ENCODE measurements at regions not wholly inside any gene's neighbourhood (a gene's known extent, or its start where the extent isn't known, plus 50 kb on each side); places are given as distances from the start of the nearest gene placed in this dataset.

DNA sequence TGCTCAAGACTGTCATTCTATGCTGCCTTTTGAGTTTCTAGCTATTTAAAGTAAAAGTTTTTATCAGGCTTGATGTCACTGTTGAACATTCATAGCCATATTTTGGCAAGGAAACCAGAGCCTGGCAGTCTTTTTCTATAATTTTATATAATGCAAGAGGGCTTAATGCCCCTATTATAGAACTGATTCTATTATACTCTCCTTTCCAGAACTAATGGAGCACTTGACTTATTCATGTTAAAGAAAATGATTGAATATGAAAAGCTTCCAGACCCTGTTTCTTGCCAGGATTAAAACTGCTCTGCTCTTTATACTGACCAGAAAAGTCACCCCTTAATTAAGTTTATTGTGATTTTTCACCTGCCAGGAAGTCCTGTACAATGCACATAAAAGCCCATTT lies 337.6 kb upstream of the CHRM2 start:
- ATAC-seq (ENCODE audit: low FRiP score), result no peak
- Histone ChIP-seq H3K27ac (ENCODE audit: low read depth in 1 of 2, low read length in 2 of 2) (no peak overlapping the region), H3K4me1 (ENCODE audit: control insufficient read depth in 1 of 2, insufficient read depth in 2 of 2, low read length in 2 of 2) (no peaks in the 10 kb centered on the region), H3K4me3 (ENCODE audit: low read length in 2 of 2) (no peak overlapping the region), H3K36me3 (ENCODE audit: control insufficient read depth in 1 of 2, insufficient read depth in 2 of 2, low read length in 1 of 2) (no peaks in the 10 kb centered on the region), H3K27me3 (ENCODE audit: control insufficient read depth in 1 of 2, insufficient read depth in 2 of 2, low read length in 1 of 2) (no peaks in the 10 kb centered on the region), H3K9me3 (ENCODE audit: control insufficient read depth, low read length) (no peaks in the 10 kb centered on the region)
- no peak for DNase-seq
- intact Hi-C loops (cut with DNase I), result no loop called here

DNA sequence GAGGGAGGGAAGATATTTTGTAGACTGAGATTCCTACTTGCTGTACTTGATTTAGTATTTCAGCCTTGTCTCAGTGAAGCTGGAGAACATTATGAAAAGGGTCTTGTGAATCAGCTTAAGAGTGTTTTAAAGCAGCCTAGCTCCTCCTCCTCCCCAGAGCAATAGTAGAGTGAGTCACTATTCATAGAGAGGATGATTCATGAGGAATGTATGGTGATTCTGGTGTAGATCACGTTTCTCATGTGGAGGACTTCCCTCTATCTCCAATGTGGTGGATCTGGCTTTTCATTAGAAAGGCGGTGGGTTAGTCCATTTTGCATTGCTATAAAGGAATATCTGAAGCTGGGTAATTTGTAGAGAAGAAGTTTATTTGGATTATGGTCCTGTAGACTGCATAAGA lies 340.1 kb upstream of the CHRM2 start:
- H3K27me3 ChIP-seq (ENCODE audit: control insufficient read depth in 1 of 2, insufficient read depth in 2 of 2, low read length in 1 of 2), result no peaks in the 10 kb centered on the region
- no peak for DNase-seq
- no peaks in the 10 kb centered on the region for H3K4me1 ChIP-seq (ENCODE audit: control insufficient read depth in 1 of 2, insufficient read depth in 2 of 2, low read length in 2 of 2)
- WGBS, 2 donors, result 40 to 51% methylated on average over 2 of the region's 2 CpGs
- no peaks in the 10 kb centered on the region for H3K9me3 ChIP-seq (ENCODE audit: control insufficient read depth, low read length)
- no peaks in the 10 kb centered on the region for H3K36me3 ChIP-seq (ENCODE audit: control insufficient read depth in 1 of 2, insufficient read depth in 2 of 2, low read length in 1 of 2)
- intact Hi-C loops (cut with DNase I), result no loop called here
- no peak overlapping the region for H3K27ac ChIP-seq (ENCODE audit: low read depth in 1 of 2, low read length in 2 of 2)
- H3K4me3 ChIP-seq (ENCODE audit: low read length in 2 of 2), result no peak overlapping the region
- ATAC-seq (ENCODE audit: low FRiP score), result no peak

DNA sequence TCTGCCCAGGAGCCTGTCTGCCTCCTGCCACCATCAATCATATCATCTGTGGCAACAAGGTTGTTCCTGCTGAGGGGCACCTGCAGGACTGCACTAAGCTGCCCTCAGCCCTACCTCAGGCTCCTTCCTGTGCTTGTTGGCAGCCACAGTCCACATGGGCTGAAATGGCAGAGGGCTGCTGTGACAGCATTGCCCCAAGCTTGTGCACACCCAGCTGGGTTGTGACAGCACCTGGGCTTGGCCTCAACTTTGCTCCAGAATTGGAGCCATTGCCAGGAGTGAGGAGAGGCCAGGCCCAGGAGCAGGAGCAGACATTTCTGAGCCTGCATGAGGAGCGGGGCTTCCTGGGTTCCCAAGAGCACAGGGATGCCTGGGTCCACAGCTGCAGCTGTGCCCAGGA lies 340.9 kb upstream of the CHRM2 start:
- WGBS, 2 donors, result 84 to 92% methylated on average over 1 of the region's 1 CpG
- no peak for ATAC-seq (ENCODE audit: low FRiP score)
- Histone ChIP-seq H3K36me3 (ENCODE audit: control insufficient read depth in 1 of 2, insufficient read depth in 2 of 2, low read length in 1 of 2) (no peaks in the 10 kb centered on the region), H3K27me3 (ENCODE audit: control insufficient read depth in 1 of 2, insufficient read depth in 2 of 2, low read length in 1 of 2) (no peaks in the 10 kb centered on the region), H3K27ac (ENCODE audit: low read depth in 1 of 2, low read length in 2 of 2) (no peak overlapping the region), H3K4me1 (ENCODE audit: control insufficient read depth in 1 of 2, insufficient read depth in 2 of 2, low read length in 2 of 2) (no peaks in the 10 kb centered on the region), H3K4me3 (ENCODE audit: low read length in 2 of 2) (no peak overlapping the region), H3K9me3 (ENCODE audit: control insufficient read depth, low read length) (no peaks in the 10 kb centered on the region)
- no peak for DNase-seq
- intact Hi-C loops (cut with DNase I), result no loop called here

DNA sequence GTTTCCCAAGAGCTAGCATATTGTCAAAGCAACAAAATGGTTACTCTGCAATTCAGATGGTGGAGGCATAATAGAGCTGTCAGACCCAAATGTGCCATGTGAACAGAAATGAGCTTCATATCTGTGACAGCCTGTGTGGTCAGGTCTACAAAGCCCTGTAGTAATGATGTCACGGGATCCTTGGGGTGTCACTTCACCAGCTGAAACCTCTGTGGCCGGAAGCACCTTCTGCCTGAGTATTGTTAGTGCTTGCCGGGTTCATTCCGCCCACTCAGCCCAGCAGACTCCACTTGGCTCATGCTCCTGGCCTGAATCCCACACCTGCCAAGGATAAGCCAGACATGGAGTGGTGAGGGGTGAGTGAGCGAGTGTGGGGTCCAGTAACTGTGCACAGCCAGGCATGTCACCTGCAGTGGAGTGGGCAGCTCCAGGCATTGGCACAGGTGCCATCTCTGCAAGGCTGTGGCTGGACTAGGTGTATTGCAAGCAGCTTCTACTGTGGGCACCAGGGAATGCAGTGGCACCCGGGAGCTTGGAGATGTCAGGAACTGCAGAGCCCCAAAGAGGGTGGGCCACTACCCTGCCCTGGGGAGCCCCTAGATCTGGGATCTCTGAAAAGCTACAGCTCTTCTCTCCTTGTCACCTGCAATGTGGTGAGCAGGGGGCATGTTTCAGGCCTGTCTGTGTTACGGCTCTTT lies 341.9 kb upstream of the CHRM2 start:
- Histone ChIP-seq H3K27me3 (ENCODE audit: control insufficient read depth in 1 of 2, insufficient read depth in 2 of 2, low read length in 1 of 2) (no peaks in the 10 kb centered on the region), H3K27ac (ENCODE audit: low read depth in 1 of 2, low read length in 2 of 2) (no peak overlapping the region), H3K4me3 (ENCODE audit: low read length in 2 of 2) (no peak overlapping the region), H3K4me1 (ENCODE audit: control insufficient read depth in 1 of 2, insufficient read depth in 2 of 2, low read length in 2 of 2) (no peaks in the 10 kb centered on the region), H3K9me3 (ENCODE audit: control insufficient read depth, low read length) (no peaks in the 10 kb centered on the region), H3K36me3 (ENCODE audit: control insufficient read depth in 1 of 2, insufficient read depth in 2 of 2, low read length in 1 of 2) (no peaks in the 10 kb centered on the region)
- DNase-seq (peak in 1 of 2 donors; percentile 34), ATAC-seq (ENCODE audit: low FRiP score) (no peak)
- intact Hi-C loops (cut with DNase I), result no loop called here
- WGBS, 2 donors, result 80 to 85% methylated on average over 7 of the region's 7 CpGs

DNA sequence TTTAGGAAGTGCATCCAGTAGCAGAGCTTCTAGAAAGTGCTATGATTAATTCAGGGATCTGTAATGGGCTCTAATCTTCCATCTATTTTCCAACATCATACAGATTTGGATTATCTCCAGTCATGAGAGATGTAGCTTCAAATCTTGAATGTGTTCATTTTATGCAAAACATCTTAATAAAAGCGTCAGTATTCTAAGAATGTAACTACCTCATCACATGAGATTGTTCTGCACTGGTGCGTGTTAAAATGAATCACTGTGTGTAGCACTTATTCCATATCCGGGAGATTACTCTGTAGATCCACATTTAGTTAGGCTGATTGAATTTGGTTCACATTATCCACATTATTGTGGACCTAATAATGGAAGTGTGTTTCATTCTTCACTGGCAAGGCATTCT lies 344.9 kb upstream of the CHRM2 start:
- no peak overlapping the region for H3K4me3 ChIP-seq (ENCODE audit: low read length in 2 of 2)
- H3K9me3 ChIP-seq (ENCODE audit: control insufficient read depth, low read length), result no peaks in the 10 kb centered on the region
- no peaks in the 10 kb centered on the region for H3K36me3 ChIP-seq (ENCODE audit: control insufficient read depth in 1 of 2, insufficient read depth in 2 of 2, low read length in 1 of 2)
- WGBS, 2 donors, result 57 to 58% methylated on average over 3 of the region's 3 CpGs
- ATAC-seq (ENCODE audit: low FRiP score) (no peak), DNase-seq (no peak)
- H3K27me3 ChIP-seq (ENCODE audit: control insufficient read depth in 1 of 2, insufficient read depth in 2 of 2, low read length in 1 of 2), result no peaks in the 10 kb centered on the region
- H3K4me1 ChIP-seq (ENCODE audit: control insufficient read depth in 1 of 2, insufficient read depth in 2 of 2, low read length in 2 of 2), result no peaks in the 10 kb centered on the region
- intact Hi-C loops (cut with DNase I), result no loop called here
- no peak overlapping the region for H3K27ac ChIP-seq (ENCODE audit: low read depth in 1 of 2, low read length in 2 of 2)

DNA sequence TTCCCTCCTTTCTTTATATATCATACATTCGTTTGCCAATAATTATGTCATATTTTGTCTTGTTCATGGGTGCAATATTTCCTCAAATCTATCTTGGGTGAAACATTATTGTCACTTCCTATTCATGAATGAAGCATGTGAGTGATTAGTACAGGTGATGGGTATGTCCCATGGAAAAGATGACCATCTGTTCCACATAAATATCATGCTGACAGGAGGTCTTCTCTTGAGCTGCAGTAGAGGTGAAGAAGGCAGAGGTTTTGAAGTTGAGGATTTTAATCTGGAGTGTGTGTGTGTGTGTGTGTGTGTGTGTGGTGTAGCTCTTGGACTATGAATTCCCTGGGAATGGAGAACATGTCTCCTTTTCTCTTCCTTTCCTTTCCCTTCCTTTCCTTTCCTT lies 350.5 kb upstream of the CHRM2 start:
- DNase-seq (no peak), ATAC-seq (ENCODE audit: low FRiP score) (no peak)
- intact Hi-C loops (cut with DNase I), result no loop called here
- Histone ChIP-seq H3K27me3 (ENCODE audit: control insufficient read depth in 1 of 2, insufficient read depth in 2 of 2, low read length in 1 of 2) (no peaks in the 10 kb centered on the region), H3K4me1 (ENCODE audit: control insufficient read depth in 1 of 2, insufficient read depth in 2 of 2, low read length in 2 of 2) (no peaks in the 10 kb centered on the region), H3K9me3 (ENCODE audit: control insufficient read depth, low read length) (no peaks in the 10 kb centered on the region), H3K36me3 (ENCODE audit: control insufficient read depth in 1 of 2, insufficient read depth in 2 of 2, low read length in 1 of 2) (no peaks in the 10 kb centered on the region), H3K4me3 (ENCODE audit: low read length in 2 of 2) (no peak overlapping the region), H3K27ac (ENCODE audit: low read depth in 1 of 2, low read length in 2 of 2) (no peak overlapping the region)
- 60 to 64% methylated on average over 1 of the region's 1 CpG for WGBS, 2 donors

DNA sequence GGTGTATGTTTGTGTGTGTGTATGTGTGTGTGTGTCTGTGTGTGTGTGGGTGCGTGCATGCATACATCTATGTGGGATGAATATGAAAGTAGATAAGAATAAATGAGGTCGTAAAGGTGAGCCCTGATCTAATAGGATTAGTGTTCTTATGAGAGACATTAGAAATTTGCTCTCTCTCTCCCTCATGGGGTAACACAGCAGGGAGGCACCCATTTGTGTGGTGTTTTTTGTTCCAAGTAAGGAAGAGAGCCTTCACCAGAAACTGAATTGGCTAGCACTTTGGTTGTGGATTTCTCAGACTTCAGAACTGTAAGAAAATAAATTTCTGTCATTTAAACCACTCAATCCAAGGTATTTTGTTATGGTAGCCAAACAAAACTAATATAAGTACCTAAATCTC lies 353.7 kb upstream of the CHRM2 start:
- no peaks in the 10 kb centered on the region for H3K9me3 ChIP-seq (ENCODE audit: control insufficient read depth, low read length)
- no peak overlapping the region for H3K4me3 ChIP-seq (ENCODE audit: low read length in 2 of 2)
- no peaks in the 10 kb centered on the region for H3K27me3 ChIP-seq (ENCODE audit: control insufficient read depth in 1 of 2, insufficient read depth in 2 of 2, low read length in 1 of 2)
- DNase-seq (no peak), ATAC-seq (ENCODE audit: low FRiP score) (no peak)
- intact Hi-C loops (cut with DNase I), result no loop called here
- WGBS, 2 donors, result 79 to 87% methylated on average over 2 of the region's 2 CpGs
- H3K27ac ChIP-seq (ENCODE audit: low read depth in 1 of 2, low read length in 2 of 2), result no peak overlapping the region
- no peaks in the 10 kb centered on the region for H3K4me1 ChIP-seq (ENCODE audit: control insufficient read depth in 1 of 2, insufficient read depth in 2 of 2, low read length in 2 of 2)
- no peaks in the 10 kb centered on the region for H3K36me3 ChIP-seq (ENCODE audit: control insufficient read depth in 1 of 2, insufficient read depth in 2 of 2, low read length in 1 of 2)

DNA sequence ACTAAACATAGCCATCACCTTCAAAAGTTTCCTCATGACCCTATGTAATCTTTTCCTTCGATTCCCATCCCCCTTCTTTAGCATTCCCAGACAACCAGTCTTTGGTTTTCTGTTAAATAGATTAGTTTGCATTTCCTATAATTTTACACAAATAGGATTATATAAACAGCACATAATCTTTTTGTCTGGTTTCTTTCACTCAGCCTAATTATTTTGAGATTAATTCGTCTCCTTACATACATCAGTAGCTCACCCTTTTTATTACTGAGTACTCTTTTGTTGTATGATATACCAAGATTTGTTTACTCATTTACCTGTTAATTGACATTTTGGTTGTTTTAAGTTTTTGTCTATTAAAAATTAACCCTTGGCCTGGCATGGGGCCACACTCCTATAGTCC lies 354.7 kb upstream of the CHRM2 start:
- no peak for ATAC-seq (ENCODE audit: low FRiP score)
- Histone ChIP-seq H3K9me3 (ENCODE audit: control insufficient read depth, low read length) (peaks cover 1% of the 10 kb centered on the region), H3K27me3 (ENCODE audit: control insufficient read depth in 1 of 2, insufficient read depth in 2 of 2, low read length in 1 of 2) (no peaks in the 10 kb centered on the region), H3K27ac (ENCODE audit: low read depth in 1 of 2, low read length in 2 of 2) (no peak overlapping the region), H3K4me3 (ENCODE audit: low read length in 2 of 2) (no peak overlapping the region), H3K4me1 (ENCODE audit: control insufficient read depth in 1 of 2, insufficient read depth in 2 of 2, low read length in 2 of 2) (no peaks in the 10 kb centered on the region), H3K36me3 (ENCODE audit: control insufficient read depth in 1 of 2, insufficient read depth in 2 of 2, low read length in 1 of 2) (no peaks in the 10 kb centered on the region)
- WGBS, 2 donors, result 72 to 77% methylated on average over 2 of the region's 2 CpGs
- DNase-seq, result no peak
- intact Hi-C loops (cut with DNase I), result no loop called here

DNA sequence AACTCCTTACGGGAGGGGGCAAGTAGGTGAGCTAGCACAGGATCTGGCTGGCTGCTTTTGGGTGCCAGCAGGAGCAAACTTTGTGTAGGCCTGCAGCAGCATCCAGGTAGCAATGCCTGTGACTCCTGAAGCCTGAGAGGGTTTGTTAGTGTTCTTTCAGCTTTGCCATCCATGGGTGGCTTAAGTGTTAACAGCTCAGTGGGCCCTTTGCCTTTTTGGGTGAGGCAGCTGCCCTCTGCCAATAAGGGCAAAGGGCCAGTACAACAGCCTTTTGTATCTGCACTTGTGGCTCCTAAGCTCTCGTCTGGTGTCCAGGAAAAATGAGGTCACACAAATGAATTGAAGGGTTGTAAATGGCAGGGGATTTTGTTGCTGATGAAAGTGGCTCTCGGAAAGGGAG lies 359.0 kb upstream of the CHRM2 start:
- Histone ChIP-seq H3K4me3 (ENCODE audit: low read length in 2 of 2) (no peak overlapping the region), H3K9me3 (ENCODE audit: control insufficient read depth, low read length) (peaks cover 1% of the 10 kb centered on the region), H3K36me3 (ENCODE audit: control insufficient read depth in 1 of 2, insufficient read depth in 2 of 2, low read length in 1 of 2) (no peaks in the 10 kb centered on the region), H3K27me3 (ENCODE audit: control insufficient read depth in 1 of 2, insufficient read depth in 2 of 2, low read length in 1 of 2) (no peaks in the 10 kb centered on the region), H3K27ac (ENCODE audit: low read depth in 1 of 2, low read length in 2 of 2) (no peak overlapping the region), H3K4me1 (ENCODE audit: control insufficient read depth in 1 of 2, insufficient read depth in 2 of 2, low read length in 2 of 2) (no peaks in the 10 kb centered on the region)
- intact Hi-C loops (cut with DNase I), result no loop called here
- WGBS, 2 donors, result 58 to 63% methylated on average over 3 of the region's 3 CpGs
- DNase-seq, result no peak
- no peak for ATAC-seq (ENCODE audit: low FRiP score)

All from aorta (tissue), 5 donors.